H1 (cell line): ENCODE measurements at regions not wholly inside any gene's neighbourhood (a gene's known extent, or its start where the extent isn't known, plus 50 kb on each side); places are given as distances from the start of the nearest gene placed in this dataset.

Experiments
- CTCF ChIA-PET: fragments of 300-600 bp; sonication (Branson Sonifier 250); formaldehyde crosslinking; loops from one replicate; lab custom pipeline; 2021; ENCODE audit not compliant: partially characterized antibody; lab: Charles Lee
- POLR2A ChIA-PET: fragments of 300-600 bp; sonication (Branson Sonifier 250); formaldehyde crosslinking; loops from one replicate; lab custom pipeline; 2021; ENCODE audit warnings: inconsistent platforms; ENCODE audit not compliant: partially characterized antibody; lab: Charles Lee
- DNase-seq, 2 experiments: peaks; one replicate each; pipeline versions ENCODE4 v3.0.0 to v3.0.0-alpha.2; 2010 to 2022; ENCODE audit warnings: low spot score in 2 of 2, low read depth in 1 of 2, mixed read lengths in 1 of 2
- FAIRE-seq: peaks from 2 replicates; lab custom pipeline; 2011; peaks lifted over from hg19 to GRCh38; lab: Jason Lieb, UNC
- H2AFZ ChIP-seq: 2 replicates; pipeline ENCODE4 v1.8.1; 2012; ENCODE audit warnings: low read length, inconsistent platforms
- H2AK5ac ChIP-seq: 2 replicates; pipeline ENCODE4 v1.6.1; 2013; ENCODE audit warnings: low read depth, low read length
- H2BK120ac ChIP-seq: replicated peaks from 2 replicates; pipeline ENCODE3; 2013; ENCODE audit warnings: low read depth, low read length, inconsistent platforms
- H2BK12ac ChIP-seq: 2 replicates; pipeline ENCODE4 v1.6.1; 2013; ENCODE audit warnings: low read depth, low read length
- H2BK15ac ChIP-seq: 2 replicates; pipeline ENCODE4 v1.6.1; 2013; ENCODE audit warnings: low read length
- H2BK20ac ChIP-seq: 2 replicates; pipeline ENCODE4 v1.6.1; 2013; ENCODE audit warnings: low read length
- H2BK5ac ChIP-seq: 2 replicates; pipeline ENCODE4 v1.6.1; 2013; ENCODE audit warnings: low read depth, low read length
- H3K14ac ChIP-seq: 2 replicates; pipeline ENCODE4 v1.6.1; 2013; ENCODE audit warnings: inconsistent platforms; ENCODE audit not compliant: insufficient read length
- H3K18ac ChIP-seq: 2 replicates; pipeline ENCODE4 v1.6.1; 2013; ENCODE audit warnings: low read length; ENCODE audit errors: extremely low read depth
- H3K23ac ChIP-seq: 2 replicates; pipeline ENCODE4 v1.6.1; 2013; ENCODE audit warnings: inconsistent platforms; ENCODE audit not compliant: insufficient read length
- H3K23me2 ChIP-seq: 2 replicates; pipeline ENCODE4 v1.6.1; 2013; ENCODE audit warnings: low read depth, low read length
- H3K27ac ChIP-seq: 2 replicates; pipeline ENCODE4 v1.6.1; 2011; ENCODE audit warnings: low read depth, low read length, inconsistent platforms
- H3K27me3 ChIP-seq, 4 experiments: replicated peaks in 1 of 4; 1 replicate in 1 of 4; 2 replicates in 3 of 4; pipeline versions ENCODE4 v1.6.1 to v1.8.1; 2011 to 2013; ENCODE audit warnings: low read length in 3 of 4, mild to moderate bottlenecking in 3 of 4, inconsistent platforms in 2 of 4, mixed read lengths in 2 of 4, moderate library complexity in 1 of 4; ENCODE audit not compliant: control insufficient read depth in 3 of 4, insufficient read depth in 3 of 4; ENCODE audit errors: extremely low read depth in 1 of 4
- H3K36me3 ChIP-seq, 4 experiments: 2 replicates each; pipeline versions ENCODE4 v1.6.1 to v1.8.1; 2011 to 2013; ENCODE audit warnings: mild to moderate bottlenecking in 4 of 4, low read length in 3 of 4, moderate library complexity in 2 of 4, control low read depth in 1 of 4, inconsistent platforms in 1 of 4; ENCODE audit not compliant: insufficient read depth in 4 of 4, control insufficient read depth in 2 of 4
- H3K4ac ChIP-seq: replicated peaks from 2 replicates; pipeline ENCODE3; 2013; ENCODE audit warnings: low read length, low read depth, mixed read lengths, inconsistent platforms; ENCODE audit not compliant: insufficient read length
- H3K4me1 ChIP-seq, 4 experiments: replicated peaks in 1 of 4; 1 replicate in 1 of 4; 2 replicates in 3 of 4; pipeline versions ENCODE4 v1.6.1 to v1.8.1; 2011 to 2013; ENCODE audit warnings: low read length in 3 of 4, inconsistent platforms in 2 of 4, mixed read lengths in 1 of 4; ENCODE audit not compliant: insufficient read depth in 4 of 4, control insufficient read depth in 3 of 4
- H3K4me2 ChIP-seq, 2 experiments: 2 replicates each; pipeline versions ENCODE4 v1.6.1 to v1.8.1; 2011 to 2013; ENCODE audit warnings: low read depth in 2 of 2, low read length in 2 of 2, control low read depth in 1 of 2, inconsistent platforms in 1 of 2, mild to moderate bottlenecking in 1 of 2; ENCODE audit not compliant: insufficient read depth in 1 of 2
- H3K4me3 ChIP-seq, 4 experiments: fragments of 200-600, 300-600 bp in 1 of 4; sonication (generic), shearing (Covaris generic), sonication (Bioruptor Twin) in 1 of 4; 2 replicates each; pipeline versions ENCODE4 v1.5.1 to v1.8.1; 2011 to 2016; ENCODE audit warnings: low read length in 4 of 4, low read depth in 3 of 4, control low read depth in 2 of 4, inconsistent platforms in 2 of 4, mild to moderate bottlenecking in 2 of 4, mixed read lengths in 1 of 4, moderate library complexity in 1 of 4; ENCODE audit not compliant: insufficient read depth in 2 of 4; ENCODE audit errors: extremely low read depth in 1 of 4
- H3K56ac ChIP-seq: replicated peaks from 2 replicates; pipeline ENCODE3; 2013; ENCODE audit warnings: low read depth, mild to moderate bottlenecking, mixed read lengths, low read length, inconsistent platforms; ENCODE audit not compliant: insufficient read length
- H3K79me1 ChIP-seq: 2 replicates; pipeline ENCODE4 v1.6.1; 2013; ENCODE audit warnings: low read depth, low read length, control low read depth
- H3K79me2 ChIP-seq, 2 experiments: 2 replicates each; pipeline versions ENCODE4 v1.6.1 to v1.8.1; 2012 to 2013; ENCODE audit warnings: low read length in 2 of 2, mild to moderate bottlenecking in 2 of 2, inconsistent platforms in 1 of 2; ENCODE audit not compliant: insufficient read depth in 2 of 2, control insufficient read depth in 1 of 2
- H3K9ac ChIP-seq, 4 experiments: replicated peaks in 1 of 4; 1 replicate in 1 of 4; 2 replicates in 3 of 4; pipeline versions ENCODE4 v1.6.1 to v1.8.1; 2011 to 2013; ENCODE audit warnings: low read depth in 3 of 4, low read length in 3 of 4, control low read depth in 2 of 4, mild to moderate bottlenecking in 2 of 4, moderate library complexity in 2 of 4, inconsistent platforms in 1 of 4; ENCODE audit errors: extremely low read depth in 1 of 4
- H3K9me3 ChIP-seq, 2 experiments: 2 replicates each; pipeline versions ENCODE4 v1.6.1 to v1.8.1; 2012 to 2013; ENCODE audit warnings: mild to moderate bottlenecking in 2 of 2, moderate library complexity in 2 of 2, control low read depth in 1 of 2, inconsistent platforms in 1 of 2, low read depth in 1 of 2, low read length in 1 of 2, mixed read lengths in 1 of 2; ENCODE audit not compliant: insufficient read depth in 2 of 2
- H4K20me1 ChIP-seq, 2 experiments: replicated peaks in 1 of 2; 2 replicates each; pipeline versions ENCODE3 to v1.8.1; 2011 to 2013; ENCODE audit warnings: inconsistent platforms in 2 of 2, low read length in 2 of 2, mild to moderate bottlenecking in 1 of 2; ENCODE audit not compliant: insufficient read depth in 2 of 2, control insufficient read depth in 1 of 2
- H4K5ac ChIP-seq: 2 replicates; pipeline ENCODE4 v1.6.1; 2013; ENCODE audit warnings: low read length, low read depth, mixed read lengths, inconsistent platforms; ENCODE audit not compliant: insufficient read length
- H4K8ac ChIP-seq: 2 replicates; pipeline ENCODE4 v1.8.0; 2013; ENCODE audit warnings: mild to moderate bottlenecking, moderate library complexity, low read length, inconsistent platforms; ENCODE audit not compliant: insufficient read depth; ENCODE audit errors: extremely low read depth
- H4K91ac ChIP-seq: replicated peaks from 2 replicates; pipeline ENCODE3; 2013; ENCODE audit warnings: low read length, mixed read lengths, inconsistent platforms; ENCODE audit not compliant: insufficient read length
- CEBPB ChIP-seq: IDR thresholded peaks from 2 replicates; pipeline ENCODE4 v1.6.1; 2012; ENCODE audit warnings: low read depth, low read length
- CTBP2 ChIP-seq: IDR thresholded peaks from 2 replicates; pipeline ENCODE4 v1.7.0; 2011; ENCODE audit warnings: borderline replicate concordance, mild to moderate bottlenecking, moderate library complexity, mixed read lengths, low read length; ENCODE audit not compliant: insufficient read depth, insufficient read length
- GTF2F1 ChIP-seq: IDR thresholded peaks from 2 replicates; pipeline ENCODE4 v1.6.1; 2012; ENCODE audit warnings: low read depth, low read length, improper control_type of control experiment, borderline replicate concordance
- JUN ChIP-seq: IDR thresholded peaks from 2 replicates; pipeline ENCODE4 v1.6.1; 2011; ENCODE audit warnings: low read depth, mild to moderate bottlenecking, improper control_type of control experiment, low read length
- RFX5 ChIP-seq: IDR thresholded peaks from 2 replicates; pipeline ENCODE4 v1.6.1; 2011; ENCODE audit warnings: low read depth, low read length, improper control_type of control experiment, borderline replicate concordance
- RXRA ChIP-seq: IDR thresholded peaks from 2 replicates; pipeline ENCODE4 v1.6.1; 2011; ENCODE audit warnings: low read depth, mild to moderate bottlenecking, low read length, moderate library complexity; ENCODE audit not compliant: insufficient read depth
- SUZ12 ChIP-seq: fragments of 200-600 bp; sonication (generic); IDR thresholded peaks from 2 replicates; pipeline ENCODE4 v1.6.1; 2012; ENCODE audit warnings: mild to moderate bottlenecking, inconsistent platforms, low read length, moderate library complexity, mixed read lengths
- TEAD4 ChIP-seq: IDR thresholded peaks from 2 replicates; pipeline ENCODE4 v1.6.1; 2012; ENCODE audit warnings: low read depth, low read length, inconsistent platforms, mixed read lengths
- WGBS, 2 experiments: shearing (Covaris generic) in 1 of 2; methylation state at CpG; one replicate each; pipeline versions ENCODE4 v1.1.6 to v1.1.7; 2013 to 2015; ENCODE audit warnings: low lambda C conversion rate in 2 of 2, mixed read lengths in 2 of 2, inconsistent platforms in 1 of 2, low coverage in 1 of 2, missing lambda C conversion rate in 1 of 2; ENCODE audit not compliant: insufficient replicate concordance in 2 of 2, insufficient coverage in 1 of 2, insufficient read length in 1 of 2; ENCODE audit errors: extremely low coverage in 1 of 2, missing lambda C conversion rate in 1 of 2; 5-methylcytosine and 5-hydroxymethylcytosine counted together
- TF ChIP-seq, protein P1 (sequence below), 3 experiments: IDR thresholded peaks; 1 replicate in 2 of 3; 2 replicates in 1 of 3; pipeline versions ENCODE4 v1.5.1 to v1.6.1; 2011; ENCODE audit warnings: low read length in 3 of 3, mild to moderate bottlenecking in 3 of 3, inconsistent platforms in 2 of 3, low read depth in 1 of 3, moderate library complexity in 1 of 3; ENCODE audit not compliant: insufficient read depth in 1 of 3; ENCODE audit errors: control extremely low read depth in 1 of 3

DNA sequence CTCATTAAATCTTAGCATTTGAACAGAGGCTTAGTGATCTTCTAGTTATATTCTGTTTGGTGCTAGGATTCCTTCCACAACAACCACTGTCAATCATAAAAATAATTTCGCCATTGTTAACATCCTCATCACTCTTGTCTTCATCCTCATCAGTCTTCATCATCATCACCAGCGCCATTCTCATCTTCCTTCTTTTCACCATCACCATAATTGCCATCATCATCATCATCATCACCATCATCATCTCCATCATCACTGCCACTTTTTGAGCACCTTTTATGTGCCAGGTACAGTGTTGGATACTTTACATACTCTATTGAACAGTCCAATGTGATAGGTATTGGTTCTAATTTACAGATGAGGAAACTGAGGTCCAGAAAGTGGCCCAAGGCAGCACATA is 245.7 kb downstream of the PTPRU start:
- Histone ChIP-seq H3K27me3 (peaks cover 0 to 5% (median 0%) of the 10 kb centered on the region in 4 experiments; a peak in 2 of 7 replicates), H2BK12ac (no peak overlapping the region), H3K4me3 (no peak overlapping the region), H2AFZ (no peak overlapping the region), H2BK20ac (no peak overlapping the region), H3K23ac (no peak overlapping the region), H2BK15ac (no peak overlapping the region), H2BK120ac (no peak overlapping the region), H3K56ac (no peak overlapping the region), H3K18ac (no peak overlapping the region), H3K27ac (no peak overlapping the region), H3K9ac (no peak overlapping the region), H4K5ac (no peak overlapping the region), H4K91ac (no peak overlapping the region), H3K79me1 (no peaks in the 10 kb centered on the region; the same call in 1 of the 2 replicates), H2BK5ac (no peak overlapping the region), H4K8ac (no peak overlapping the region), H3K9me3 (no peaks in the 10 kb centered on the region), H3K4me2 (no peak overlapping the region), H3K36me3 (no peaks in the 10 kb centered on the region), H3K14ac (no peak overlapping the region), H3K79me2 (no peaks in the 10 kb centered on the region), H2AK5ac (no peak overlapping the region), H4K20me1 (no peaks in the 10 kb centered on the region), H3K4ac (no peak overlapping the region), H3K4me1 (peaks cover 0 to 12% (median 4%) of the 10 kb centered on the region in 4 experiments; a peak in 3 of 7 replicates), H3K23me2 (no peaks in the 10 kb centered on the region; the same call in 1 of the 2 replicates)
- no peak for DNase-seq
- 77 to 100% methylated on average over 1 to 2 of the region's 2 CpGs for WGBS, 2 experiments
- ChIA-PET POLR2A (no interaction called here), CTCF (interaction anchor here (0.7 to 1.7 kb wide), 5 partner anchors 8 to 102 kb away, joined by 3 to 5 read pairs (median 4); no protein-coding TSS in a partner anchor)
- TF ChIP-seq RXRA (no peak), RFX5 (no peak), TEAD4 (no peak), CEBPB (no peak), GTF2F1 (no peak), CTBP2 (no peak), JUN (no peak), SUZ12 (no peak)
- TF ChIP-seq, protein P1, sequence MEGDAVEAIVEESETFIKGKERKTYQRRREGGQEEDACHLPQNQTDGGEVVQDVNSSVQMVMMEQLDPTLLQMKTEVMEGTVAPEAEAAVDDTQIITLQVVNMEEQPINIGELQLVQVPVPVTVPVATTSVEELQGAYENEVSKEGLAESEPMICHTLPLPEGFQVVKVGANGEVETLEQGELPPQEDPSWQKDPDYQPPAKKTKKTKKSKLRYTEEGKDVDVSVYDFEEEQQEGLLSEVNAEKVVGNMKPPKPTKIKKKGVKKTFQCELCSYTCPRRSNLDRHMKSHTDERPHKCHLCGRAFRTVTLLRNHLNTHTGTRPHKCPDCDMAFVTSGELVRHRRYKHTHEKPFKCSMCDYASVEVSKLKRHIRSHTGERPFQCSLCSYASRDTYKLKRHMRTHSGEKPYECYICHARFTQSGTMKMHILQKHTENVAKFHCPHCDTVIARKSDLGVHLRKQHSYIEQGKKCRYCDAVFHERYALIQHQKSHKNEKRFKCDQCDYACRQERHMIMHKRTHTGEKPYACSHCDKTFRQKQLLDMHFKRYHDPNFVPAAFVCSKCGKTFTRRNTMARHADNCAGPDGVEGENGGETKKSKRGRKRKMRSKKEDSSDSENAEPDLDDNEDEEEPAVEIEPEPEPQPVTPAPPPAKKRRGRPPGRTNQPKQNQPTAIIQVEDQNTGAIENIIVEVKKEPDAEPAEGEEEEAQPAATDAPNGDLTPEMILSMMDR (IDR thresholded peaks at IDR 0.05; ENCODE audit: control extremely low read depth in 1 of 3, insufficient read depth in 1 of 3, low read depth in 1 of 3, low read length in 3 of 3): no peak
- no peak for FAIRE-seq
